Natural killer cell (primary cell): ENCODE measurements at regions not wholly inside any gene's neighbourhood (a gene's known extent, or its start where the extent isn't known, plus 50 kb on each side); places are given as distances from the start of the nearest gene placed in this dataset.

Source experiments
- ATAC-seq, 3 donors: fragments of 150-1000 bp in 2 of 3; fragments of 200-7000 bp in 1 of 3; cut with Tn5 transposase; 1 replicate in 1 of 3; 2 replicates in 2 of 3; pipeline ENCODE4 v1.10.0; 2021; ENCODE audit warnings: mild to moderate bottlenecking in 2 of 3, moderate library complexity in 2 of 3
- DNase-seq, 2 donors: peaks; one replicate each; pipeline versions ENCODE4 v3.0.0 to v3.0.0-alpha.2; 2013 to 2021; ENCODE audit warnings: mixed read lengths in 1 of 2
- H3K27ac ChIP-seq: one replicate; pipeline ENCODE4 v1.5.1; 2013; ENCODE audit warnings: mild to moderate bottlenecking, low read length
- H3K27me3 ChIP-seq: one replicate; pipeline ENCODE4 v1.6.1; 2013; ENCODE audit warnings: low read length; ENCODE audit not compliant: control insufficient read depth, insufficient read depth
- H3K36me3 ChIP-seq: one replicate; pipeline ENCODE4 v1.6.1; 2013; ENCODE audit warnings: low read length; ENCODE audit not compliant: control insufficient read depth, insufficient read depth
- H3K4me1 ChIP-seq: one replicate; pipeline ENCODE4 v1.6.1; 2013; ENCODE audit warnings: low read length; ENCODE audit not compliant: control insufficient read depth, insufficient read depth
- H3K4me3 ChIP-seq: one replicate; pipeline ENCODE4 v1.5.1; 2013; ENCODE audit warnings: low read length
- H3K9me3 ChIP-seq: one replicate; pipeline ENCODE4 v1.6.1; 2013; ENCODE audit warnings: low read length; ENCODE audit not compliant: control insufficient read depth, insufficient read depth
- H3K27ac Mint-ChIP-seq, 2 donors: one replicate each; pipeline ENCODE4 v1.8.0; 2022; ENCODE audit warnings: mild to moderate bottlenecking in 2 of 2, mixed read lengths in 2 of 2, moderate library complexity in 1 of 2
- H3K27me3 Mint-ChIP-seq, 2 donors: one replicate each; pipeline ENCODE4 v1.8.0; 2022; ENCODE audit warnings: low read depth in 2 of 2, mixed read lengths in 2 of 2
- H3K36me3 Mint-ChIP-seq: one replicate; pipeline ENCODE4 v1.8.0; 2022; ENCODE audit warnings: mixed read lengths
- H3K4me1 Mint-ChIP-seq, 2 donors: one replicate each; pipeline ENCODE4 v1.8.0; 2022; ENCODE audit warnings: mixed read lengths in 2 of 2
- H3K4me3 Mint-ChIP-seq: one replicate; pipeline ENCODE4 v1.8.0; 2022; ENCODE audit warnings: mild to moderate bottlenecking, moderate library complexity, mixed read lengths
- H3K9me3 Mint-ChIP-seq, 2 donors: one replicate each; pipeline ENCODE4 v1.8.0; 2022; ENCODE audit warnings: mixed read lengths in 2 of 2
- WGBS: methylation state at CpG from one replicate; pipeline ENCODE4 v1.1.7; 2013; ENCODE audit warnings: missing lambda C conversion rate; ENCODE audit not compliant: insufficient coverage; 5-methylcytosine and 5-hydroxymethylcytosine counted together
- intact Hi-C: fragments of 100-400 bp; cut with micrococcal nuclease; formaldehyde crosslinking; loops from one replicate; pipeline ENCODE4 v1.14.2; 2022
- TF ChIP-seq, protein P1 (sequence below): fragments of 200-600 bp; IDR thresholded peaks from one replicate; pipeline ENCODE4 v1.8.0; 2022; ENCODE audit warnings: antibody characterized with exemption

DNA sequence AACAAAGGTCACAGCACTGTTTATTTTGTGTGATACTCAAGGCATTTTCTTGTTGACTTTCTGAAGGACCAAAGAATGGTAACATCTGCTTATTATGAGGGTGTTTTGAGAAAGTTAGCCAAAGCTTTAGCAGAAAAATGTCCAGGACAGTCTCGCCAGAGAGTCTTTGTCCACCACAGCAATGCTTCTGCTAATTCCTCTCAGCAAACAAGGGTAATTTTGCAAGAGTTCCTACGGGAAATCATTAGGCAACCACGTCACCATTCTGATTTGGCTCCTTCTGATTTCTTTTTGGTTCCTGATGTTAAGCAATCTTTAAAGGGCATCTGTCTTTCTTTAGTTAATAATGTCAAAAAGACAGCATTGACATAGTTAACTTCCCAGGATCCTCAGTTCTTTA is 639.3 kb upstream of the STEAP1 start:
- TF ChIP-seq, protein P1, sequence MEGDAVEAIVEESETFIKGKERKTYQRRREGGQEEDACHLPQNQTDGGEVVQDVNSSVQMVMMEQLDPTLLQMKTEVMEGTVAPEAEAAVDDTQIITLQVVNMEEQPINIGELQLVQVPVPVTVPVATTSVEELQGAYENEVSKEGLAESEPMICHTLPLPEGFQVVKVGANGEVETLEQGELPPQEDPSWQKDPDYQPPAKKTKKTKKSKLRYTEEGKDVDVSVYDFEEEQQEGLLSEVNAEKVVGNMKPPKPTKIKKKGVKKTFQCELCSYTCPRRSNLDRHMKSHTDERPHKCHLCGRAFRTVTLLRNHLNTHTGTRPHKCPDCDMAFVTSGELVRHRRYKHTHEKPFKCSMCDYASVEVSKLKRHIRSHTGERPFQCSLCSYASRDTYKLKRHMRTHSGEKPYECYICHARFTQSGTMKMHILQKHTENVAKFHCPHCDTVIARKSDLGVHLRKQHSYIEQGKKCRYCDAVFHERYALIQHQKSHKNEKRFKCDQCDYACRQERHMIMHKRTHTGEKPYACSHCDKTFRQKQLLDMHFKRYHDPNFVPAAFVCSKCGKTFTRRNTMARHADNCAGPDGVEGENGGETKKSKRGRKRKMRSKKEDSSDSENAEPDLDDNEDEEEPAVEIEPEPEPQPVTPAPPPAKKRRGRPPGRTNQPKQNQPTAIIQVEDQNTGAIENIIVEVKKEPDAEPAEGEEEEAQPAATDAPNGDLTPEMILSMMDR = no peak
- Histone ChIP-seq H3K27ac (no peak overlapping the region), H3K27me3 (no peaks in the 10 kb centered on the region), H3K9me3 (no peaks in the 10 kb centered on the region), H3K36me3 (no peaks in the 10 kb centered on the region), H3K4me1 (no peaks in the 10 kb centered on the region), H3K4me3 (no peak overlapping the region)
- WGBS = 77% methylated on average over 3 of the region's 3 CpGs
- Mint-ChIP-seq H3K9me3 (peaks cover 12 to 13% of the 10 kb centered on the region in 2 donors), H3K4me1 (no peaks in the 10 kb centered on the region), H3K27ac (no peak overlapping the region), H3K36me3 (peaks cover 10% of the 10 kb centered on the region), H3K27me3 (no peaks in the 10 kb centered on the region), H3K4me3 (no peak overlapping the region)
- DNase-seq = no peak
- intact Hi-C loops = no loop called here
- ATAC-seq = no peak

DNA sequence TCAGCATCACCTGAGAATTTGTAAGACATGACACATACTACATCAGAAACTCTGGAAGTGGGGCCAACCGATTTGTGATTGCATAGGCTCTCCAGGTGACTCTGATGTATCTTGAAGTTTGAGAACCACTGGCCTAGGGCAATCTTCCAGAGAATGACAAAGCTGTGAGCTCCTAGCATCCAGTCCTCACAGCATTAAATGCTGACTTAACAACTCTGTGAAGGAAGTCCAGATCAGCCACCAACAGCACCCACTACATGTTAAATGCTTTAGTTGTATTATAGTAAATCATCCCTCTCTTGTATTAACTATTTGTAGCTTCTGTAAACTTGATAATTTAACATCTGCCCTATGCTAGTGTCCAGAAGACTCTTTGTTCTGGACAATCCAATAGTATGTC is 636.5 kb upstream of the STEAP1 start:
- Histone ChIP-seq H3K9me3 (no peaks in the 10 kb centered on the region), H3K27me3 (no peaks in the 10 kb centered on the region), H3K4me3 (no peak overlapping the region), H3K36me3 (no peaks in the 10 kb centered on the region), H3K27ac (no peak overlapping the region), H3K4me1 (no peaks in the 10 kb centered on the region)
- Mint-ChIP-seq H3K9me3 (peaks cover 13 to 18% of the 10 kb centered on the region in 2 donors), H3K4me3 (no peak overlapping the region), H3K4me1 (no peaks in the 10 kb centered on the region), H3K27me3 (no peaks in the 10 kb centered on the region), H3K27ac (no peak overlapping the region), H3K36me3 (peaks cover 8% of the 10 kb centered on the region)
- TF ChIP-seq, protein P1 = no peak
- intact Hi-C loops = no loop called here
- 80% methylated on average over 1 of the region's 1 CpG for WGBS
- DNase-seq (no peak), ATAC-seq (no peak)

DNA sequence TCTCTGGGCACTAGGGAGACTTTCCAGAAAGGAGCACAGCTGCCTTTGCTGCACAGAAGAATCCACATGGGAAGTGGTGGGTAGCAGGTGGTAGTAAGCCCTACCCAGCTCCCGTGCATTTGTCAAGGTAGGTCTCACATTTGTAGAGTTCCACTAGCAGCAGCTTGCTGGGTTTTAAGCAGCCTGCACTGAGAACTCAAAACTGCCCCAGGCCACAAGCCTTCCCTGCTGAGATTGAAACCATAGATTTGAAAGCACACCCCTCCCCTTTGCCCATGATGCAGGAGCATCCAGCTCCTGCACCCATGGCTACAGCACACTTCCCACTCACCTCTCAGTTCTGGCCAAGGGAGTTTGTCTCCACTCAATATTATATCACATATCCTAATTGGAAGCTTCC is 604.5 kb upstream of the STEAP1 start:
- DNase-seq (no peak), ATAC-seq (no peak)
- intact Hi-C loops = no loop called here
- H3K27ac ChIP-seq = no peak overlapping the region
- Mint-ChIP-seq H3K36me3 (no peaks in the 10 kb centered on the region), H3K9me3 (peaks cover 8 to 10% of the 10 kb centered on the region in 2 donors), H3K27ac (no peak overlapping the region), H3K4me1 (no peaks in the 10 kb centered on the region), H3K27me3 (no peaks in the 10 kb centered on the region), H3K4me3 (no peak overlapping the region)
- TF ChIP-seq, protein P1 = no peak
- H3K27me3 ChIP-seq = no peaks in the 10 kb centered on the region
- no peaks in the 10 kb centered on the region for H3K9me3 ChIP-seq
- no peak overlapping the region for H3K4me3 ChIP-seq
- no peaks in the 10 kb centered on the region for H3K36me3 ChIP-seq
- 44% methylated on average over 1 of the region's 1 CpG for WGBS
- H3K4me1 ChIP-seq = no peaks in the 10 kb centered on the region

DNA sequence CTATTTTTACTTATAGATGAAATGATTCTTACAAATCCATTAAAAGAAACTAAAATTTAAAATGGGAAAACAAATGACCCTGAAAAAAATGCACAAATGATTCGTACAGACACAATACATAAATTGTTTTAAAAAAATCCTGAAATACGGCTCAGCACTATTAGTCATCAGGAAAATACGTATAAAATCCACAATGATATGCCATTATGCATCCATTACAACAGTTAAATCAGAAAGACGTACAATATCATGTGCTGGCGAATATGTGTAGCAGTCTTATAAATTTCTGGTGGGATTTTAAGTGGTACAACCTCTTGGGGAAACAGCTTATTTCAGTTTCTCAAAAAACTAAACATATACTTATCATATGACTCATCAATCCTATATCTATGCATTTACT is 600.1 kb upstream of the STEAP1 start:
- Histone ChIP-seq H3K27ac (no peak overlapping the region), H3K4me1 (no peaks in the 10 kb centered on the region), H3K36me3 (no peaks in the 10 kb centered on the region), H3K27me3 (no peaks in the 10 kb centered on the region), H3K9me3 (no peaks in the 10 kb centered on the region), H3K4me3 (no peak overlapping the region)
- intact Hi-C loops = no loop called here
- no peak for ATAC-seq
- 83% methylated on average over 3 of the region's 5 CpGs for WGBS
- Mint-ChIP-seq H3K27me3 (no peaks in the 10 kb centered on the region), H3K36me3 (no peaks in the 10 kb centered on the region), H3K27ac (no peak overlapping the region), H3K4me1 (no peaks in the 10 kb centered on the region), H3K9me3 (peaks cover 4 to 8% of the 10 kb centered on the region in 2 donors), H3K4me3 (no peak overlapping the region)
- DNase-seq = no peak
- TF ChIP-seq, protein P1 = no peak
